HEK293T (cell line): ENCODE measurements at regions not wholly inside any gene's neighbourhood (a gene's known extent, or its start where the extent isn't known, plus 50 kb on each side); places are given as distances from the start of the nearest gene placed in this dataset.

Experiments
- ARNT ChIP-seq: fragments of 450-650 bp; IDR thresholded peaks from 2 replicates; pipeline ENCODE4 v1.6.1; 2017; ENCODE audit warnings: mild to moderate bottlenecking
- SUZ12 ChIP-seq: fragments of 450-650 bp; IDR thresholded peaks from 2 replicates; pipeline ENCODE4 v1.6.1; 2016; ENCODE audit warnings: mild to moderate bottlenecking
- TARDBP ChIP-seq: fragments of 450-650 bp; IDR thresholded peaks from 2 replicates; pipeline ENCODE4 v1.6.1; 2016

DNA sequence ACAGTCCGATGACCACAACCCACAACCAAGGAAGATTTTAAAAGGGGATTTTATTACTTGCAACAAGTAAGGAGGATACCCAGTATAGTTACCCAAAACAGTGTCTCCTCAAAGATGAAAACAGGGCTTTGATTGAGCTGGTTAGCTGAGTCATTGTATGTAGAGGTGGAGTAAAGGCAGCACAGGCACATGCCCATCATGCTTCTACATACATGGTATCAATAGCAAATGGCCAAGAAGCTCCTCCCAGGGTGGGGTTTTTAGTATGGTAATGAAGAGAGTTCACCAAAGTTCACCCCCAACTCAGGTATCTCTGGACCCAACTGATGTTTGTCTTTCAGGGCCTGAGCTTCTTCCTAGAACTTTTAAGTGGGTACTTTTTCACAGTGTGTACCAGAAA, 157.1 kb upstream of the CEP126 start:
- no peak for TF ChIP-seq TARDBP
- TF ChIP-seq ARNT: no peak
- no peak for TF ChIP-seq SUZ12
